ENCODE measurements at regions not wholly inside any gene's neighbourhood (a gene's known extent, or its start where the extent isn't known, plus 50 kb on each side); places are given as distances from the start of the nearest gene placed in this dataset.

DNA sequence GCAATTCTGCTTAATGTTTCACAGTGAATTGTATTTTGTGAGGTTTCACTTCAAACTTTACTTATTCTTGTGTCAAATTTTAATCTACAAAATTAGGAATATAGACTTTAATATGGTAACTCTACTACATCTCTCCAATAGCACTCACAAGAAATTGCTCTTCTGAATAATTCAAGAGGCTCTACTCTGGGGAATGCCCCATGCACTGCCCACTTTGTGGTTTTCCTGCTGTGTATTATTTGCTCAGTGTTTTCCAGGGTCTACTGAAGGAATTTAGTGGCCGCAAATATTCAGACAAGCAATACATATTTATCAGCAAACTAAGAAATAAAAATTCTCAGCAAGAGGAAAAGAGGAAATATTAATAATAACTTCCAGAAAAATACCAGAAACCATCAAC, 611.4 kb downstream of the TNS3 start:
- no peak for TF ChIP-seq FOXP2 (optimal IDR thresholded peaks at IDR 0.05; ENCODE audit: borderline replicate concordance, extremely low read depth, extremely low read length, insufficient read depth)
- no peak for TF ChIP-seq POLR2AphosphoS5 (IDR thresholded peaks at IDR 0.05; ENCODE audit: low read depth, low read length)
- no peak for TF ChIP-seq TAF1 (IDR thresholded peaks at IDR 0.05; ENCODE audit: borderline replicate concordance, insufficient read depth, low read length)
- no peak for TF ChIP-seq SIN3A (IDR thresholded peaks at IDR 0.05; ENCODE audit: borderline replicate concordance, insufficient read depth, low read length)
- TF ChIP-seq, protein P1, sequence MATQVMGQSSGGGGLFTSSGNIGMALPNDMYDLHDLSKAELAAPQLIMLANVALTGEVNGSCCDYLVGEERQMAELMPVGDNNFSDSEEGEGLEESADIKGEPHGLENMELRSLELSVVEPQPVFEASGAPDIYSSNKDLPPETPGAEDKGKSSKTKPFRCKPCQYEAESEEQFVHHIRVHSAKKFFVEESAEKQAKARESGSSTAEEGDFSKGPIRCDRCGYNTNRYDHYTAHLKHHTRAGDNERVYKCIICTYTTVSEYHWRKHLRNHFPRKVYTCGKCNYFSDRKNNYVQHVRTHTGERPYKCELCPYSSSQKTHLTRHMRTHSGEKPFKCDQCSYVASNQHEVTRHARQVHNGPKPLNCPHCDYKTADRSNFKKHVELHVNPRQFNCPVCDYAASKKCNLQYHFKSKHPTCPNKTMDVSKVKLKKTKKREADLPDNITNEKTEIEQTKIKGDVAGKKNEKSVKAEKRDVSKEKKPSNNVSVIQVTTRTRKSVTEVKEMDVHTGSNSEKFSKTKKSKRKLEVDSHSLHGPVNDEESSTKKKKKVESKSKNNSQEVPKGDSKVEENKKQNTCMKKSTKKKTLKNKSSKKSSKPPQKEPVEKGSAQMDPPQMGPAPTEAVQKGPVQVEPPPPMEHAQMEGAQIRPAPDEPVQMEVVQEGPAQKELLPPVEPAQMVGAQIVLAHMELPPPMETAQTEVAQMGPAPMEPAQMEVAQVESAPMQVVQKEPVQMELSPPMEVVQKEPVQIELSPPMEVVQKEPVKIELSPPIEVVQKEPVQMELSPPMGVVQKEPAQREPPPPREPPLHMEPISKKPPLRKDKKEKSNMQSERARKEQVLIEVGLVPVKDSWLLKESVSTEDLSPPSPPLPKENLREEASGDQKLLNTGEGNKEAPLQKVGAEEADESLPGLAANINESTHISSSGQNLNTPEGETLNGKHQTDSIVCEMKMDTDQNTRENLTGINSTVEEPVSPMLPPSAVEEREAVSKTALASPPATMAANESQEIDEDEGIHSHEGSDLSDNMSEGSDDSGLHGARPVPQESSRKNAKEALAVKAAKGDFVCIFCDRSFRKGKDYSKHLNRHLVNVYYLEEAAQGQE (IDR thresholded peaks at IDR 0.05; ENCODE audit: insufficient read depth in 1 of 2, low read depth in 2 of 2, low read length in 2 of 2): no peak

DNA sequence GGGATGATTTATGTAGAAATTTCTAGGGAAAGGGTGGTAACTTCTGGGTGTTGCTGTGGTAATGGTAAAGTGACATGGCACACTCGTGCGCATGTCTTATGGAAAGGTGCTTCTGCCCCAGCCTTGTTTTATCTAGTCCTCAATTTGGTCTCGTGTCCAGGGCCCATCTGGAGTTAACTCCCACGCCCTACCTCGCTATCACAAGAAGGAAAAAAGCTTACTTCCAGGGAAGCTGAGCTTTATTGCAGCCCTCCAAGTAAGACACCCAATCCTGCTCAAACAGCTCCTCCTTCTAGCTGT, 611.8 kb downstream of the TNS3 start:
- TF ChIP-seq, protein P1 (IDR thresholded peaks at IDR 0.05; ENCODE audit: insufficient read depth in 1 of 2, low read depth in 2 of 2, low read length in 2 of 2): no peak
- TF ChIP-seq TAF1 (IDR thresholded peaks at IDR 0.05; ENCODE audit: borderline replicate concordance, insufficient read depth, low read length) (no peak), SIN3A (IDR thresholded peaks at IDR 0.05; ENCODE audit: borderline replicate concordance, insufficient read depth, low read length) (no peak), POLR2AphosphoS5 (IDR thresholded peaks at IDR 0.05; ENCODE audit: low read depth, low read length) (no peak), FOXP2 (optimal IDR thresholded peaks at IDR 0.05; ENCODE audit: borderline replicate concordance, extremely low read depth, extremely low read length, insufficient read depth) (no peak)

DNA sequence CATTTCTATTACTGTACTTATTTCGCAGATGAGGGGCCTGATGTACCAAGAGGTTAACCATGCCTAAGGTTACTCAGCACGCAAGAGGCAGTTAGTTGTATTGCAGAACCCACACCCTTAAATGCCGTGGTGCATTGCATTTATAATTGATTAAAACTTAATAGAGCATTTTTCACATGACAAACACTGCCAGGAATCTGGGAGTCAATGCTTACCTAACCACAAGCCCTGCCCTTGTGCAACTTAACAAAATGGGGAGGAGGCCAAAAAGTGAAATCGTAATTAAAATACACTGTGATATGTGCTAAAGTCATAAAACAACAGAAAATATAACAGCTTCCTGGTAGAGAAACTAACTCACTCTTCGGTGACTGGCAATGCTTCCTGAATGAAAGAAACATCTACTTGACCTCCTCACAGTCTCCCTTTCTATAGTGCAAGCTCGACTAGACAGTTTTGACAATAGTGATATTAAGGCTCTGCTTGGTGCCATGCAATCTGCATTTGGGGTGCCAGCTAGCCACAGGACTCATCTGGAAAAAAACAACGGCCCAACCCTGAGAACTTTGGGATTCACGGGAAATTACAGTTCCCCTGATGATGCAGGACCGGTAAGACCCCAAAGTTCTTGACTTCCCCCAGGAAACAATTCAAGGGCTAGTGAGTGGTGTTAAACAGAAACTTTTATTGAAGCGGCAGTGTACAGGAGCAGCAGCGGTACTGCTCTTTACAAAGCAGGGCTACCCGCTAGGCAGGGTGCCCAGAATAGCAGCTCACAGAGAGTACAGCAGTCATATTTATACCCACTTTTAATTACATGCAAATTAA, 612.4 kb downstream of the TNS3 start:
- TF ChIP-seq TAF1 (IDR thresholded peaks at IDR 0.05; ENCODE audit: borderline replicate concordance, insufficient read depth, low read length): no peak
- no peak for TF ChIP-seq POLR2AphosphoS5 (IDR thresholded peaks at IDR 0.05; ENCODE audit: low read depth, low read length)
- no peak for TF ChIP-seq FOXP2 (optimal IDR thresholded peaks at IDR 0.05; ENCODE audit: borderline replicate concordance, extremely low read depth, extremely low read length, insufficient read depth)
- TF ChIP-seq, protein P1 (IDR thresholded peaks at IDR 0.05; ENCODE audit: insufficient read depth in 1 of 2, low read depth in 2 of 2, low read length in 2 of 2): no peak
- no peak for TF ChIP-seq SIN3A (IDR thresholded peaks at IDR 0.05; ENCODE audit: borderline replicate concordance, insufficient read depth, low read length)

DNA sequence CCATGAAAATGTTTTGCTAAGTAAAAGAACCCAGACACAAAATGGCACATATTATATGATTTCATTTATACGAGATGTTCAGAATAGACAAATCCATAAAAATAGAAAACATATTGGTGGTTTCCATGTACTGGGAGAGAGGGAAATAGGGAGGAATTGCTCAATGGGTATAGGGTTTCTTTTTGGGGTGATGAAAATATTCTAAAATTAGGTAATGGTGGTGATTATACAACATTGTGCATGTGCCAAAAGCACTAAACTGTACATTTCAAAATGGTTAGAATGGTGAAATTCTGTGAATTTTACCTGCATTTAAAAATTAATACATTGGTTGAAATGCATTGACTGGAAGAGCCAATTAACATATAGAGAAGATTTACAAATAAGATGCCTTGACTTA, 613.9 kb downstream of the TNS3 start:
- TF ChIP-seq SIN3A (IDR thresholded peaks at IDR 0.05; ENCODE audit: borderline replicate concordance, insufficient read depth, low read length) (no peak), TAF1 (IDR thresholded peaks at IDR 0.05; ENCODE audit: borderline replicate concordance, insufficient read depth, low read length) (no peak), FOXP2 (optimal IDR thresholded peaks at IDR 0.05; ENCODE audit: borderline replicate concordance, extremely low read depth, extremely low read length, insufficient read depth) (no peak)

DNA sequence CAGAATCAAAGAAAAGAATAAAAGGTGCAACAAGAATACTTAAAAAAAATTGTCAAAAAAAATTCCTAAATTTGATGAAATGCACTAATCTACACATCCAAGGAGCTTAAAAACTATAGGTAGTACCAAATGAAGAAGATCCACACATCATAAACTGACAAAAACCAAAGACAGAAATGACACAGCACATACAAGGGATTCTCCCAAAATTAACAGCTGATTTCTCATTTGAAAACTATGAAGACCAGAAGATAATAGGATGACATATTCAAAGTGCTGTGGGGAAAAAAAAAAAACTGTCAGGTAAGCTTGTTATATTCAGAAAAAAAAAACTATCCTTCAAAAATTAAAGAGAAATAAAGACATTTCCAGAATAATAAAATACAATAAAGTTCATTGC, 618.2 kb downstream of the TNS3 start:
- TF ChIP-seq, protein P1 (IDR thresholded peaks at IDR 0.05; ENCODE audit: insufficient read depth in 1 of 2, low read depth in 2 of 2, low read length in 2 of 2): no peak
- TF ChIP-seq FOXP2 (optimal IDR thresholded peaks at IDR 0.05; ENCODE audit: borderline replicate concordance, extremely low read depth, extremely low read length, insufficient read depth) (no peak), TAF1 (IDR thresholded peaks at IDR 0.05; ENCODE audit: borderline replicate concordance, insufficient read depth, low read length) (no peak), POLR2AphosphoS5 (IDR thresholded peaks at IDR 0.05; ENCODE audit: low read depth, low read length) (no peak), SIN3A (IDR thresholded peaks at IDR 0.05; ENCODE audit: borderline replicate concordance, insufficient read depth, low read length) (no peak)
